Upper lobe of right lung (tissue), 1 donor: ENCODE measurements at regions not wholly inside any gene's neighbourhood (a gene's known extent, or its start where the extent isn't known, plus 50 kb on each side); places are given as distances from the start of the nearest gene placed in this dataset.

Experiments
- ATAC-seq: fragments of 200-7000 bp; cut with Tn5 transposase; one replicate; pipeline ENCODE4 v1.9.1; 2020; ENCODE audit warnings: mild to moderate bottlenecking, moderate library complexity
- DNase-seq: peaks from one replicate; pipeline ENCODE4 v3.0.0-alpha.2; 2020
- H3K27ac ChIP-seq: fragments of 200-600 bp; one replicate; pipeline ENCODE4 v1.8.0; 2022
- H3K27me3 ChIP-seq: fragments of 200-600 bp; one replicate; pipeline ENCODE4 v1.8.0; 2022; ENCODE audit warnings: mild to moderate bottlenecking
- H3K36me3 ChIP-seq: fragments of 200-600 bp; one replicate; pipeline ENCODE4 v1.8.0; 2022
- H3K4me1 ChIP-seq: fragments of 200-600 bp; one replicate; pipeline ENCODE4 v1.8.0; 2022
- H3K4me3 ChIP-seq: fragments of 200-600 bp; one replicate; pipeline ENCODE4 v1.8.0; 2022; ENCODE audit warnings: mild to moderate bottlenecking
- H3K9me3 ChIP-seq: fragments of 200-600 bp; one replicate; pipeline ENCODE4 v1.8.0; 2022
- CTCF ChIP-seq: fragments of 200-600 bp; IDR thresholded peaks from one replicate; pipeline ENCODE4 v1.8.0; 2022; ENCODE audit warnings: antibody characterized with exemption
- intact Hi-C: fragments of 100-400 bp; cut with DNase I; formaldehyde crosslinking; loops from one replicate; pipeline ENCODE4 v1.11.0; 2022
- donor health status: DM: no; HTN: yes; CAD: no; lungs with severe emphysema.

- Histone ChIP-seq H3K4me1 (no peaks in the 10 kb centered on the region), H3K36me3 (no peaks in the 10 kb centered on the region), H3K27me3 (no peaks in the 10 kb centered on the region), H3K4me3 (no peak overlapping the region), H3K9me3 (peaks cover 3% of the 10 kb centered on the region), H3K27ac (no peak overlapping the region)
- no peak for TF ChIP-seq CTCF
- ATAC-seq (no peak), DNase-seq (no peak)
- intact Hi-C loops, result no loop called here
Observed at GRCh38 chr6:121858310-121858709, 422.9 kb downstream of the GJA1 start.

- no peaks in the 10 kb centered on the region for H3K27me3 ChIP-seq
- ATAC-seq (no peak), DNase-seq (no peak)
- no peaks in the 10 kb centered on the region for H3K36me3 ChIP-seq
- intact Hi-C loops, result no loop called here
- H3K9me3 ChIP-seq, result peaks cover 3% of the 10 kb centered on the region
- H3K27ac ChIP-seq, result no peak overlapping the region
- no peak for TF ChIP-seq CTCF
- no peak overlapping the region for H3K4me3 ChIP-seq
- no peaks in the 10 kb centered on the region for H3K4me1 ChIP-seq
Observed at GRCh38 chr6:121858986-121859385, 423.5 kb downstream of the GJA1 start.

GRCh38 chr6:121865811-121866210, 430.4 kb downstream of the GJA1 start:
- intact Hi-C loops, result no loop called here
- Histone ChIP-seq H3K9me3 (peaks cover 3% of the 10 kb centered on the region), H3K36me3 (no peaks in the 10 kb centered on the region), H3K27ac (no peak overlapping the region), H3K4me3 (no peak overlapping the region), H3K4me1 (no peaks in the 10 kb centered on the region), H3K27me3 (no peaks in the 10 kb centered on the region)
- TF ChIP-seq CTCF, result no peak
- DNase-seq (no peak), ATAC-seq (no peak)

GRCh38 chr6:121867095-121867494, 431.6 kb downstream of the GJA1 start:
- Histone ChIP-seq H3K4me3 (no peak overlapping the region), H3K4me1 (no peaks in the 10 kb centered on the region), H3K9me3 (no peaks in the 10 kb centered on the region), H3K27me3 (no peaks in the 10 kb centered on the region), H3K27ac (no peak overlapping the region), H3K36me3 (no peaks in the 10 kb centered on the region)
- TF ChIP-seq CTCF, result no peak
- DNase-seq (no peak), ATAC-seq (no peak)
- intact Hi-C loops, result no loop called here

- intact Hi-C loops, result no loop called here
- ATAC-seq, result no peak
Observed at GRCh38 chr6:121868206-121868605, 432.8 kb downstream of the GJA1 start.

More at GRCh38 chr6:121868206-121868605, 432.8 kb downstream of the GJA1 start:
- H3K27ac ChIP-seq, result no peak overlapping the region
- H3K9me3 ChIP-seq, result no peaks in the 10 kb centered on the region
- H3K27me3 ChIP-seq, result no peaks in the 10 kb centered on the region
- TF ChIP-seq CTCF, result no peak
- H3K4me3 ChIP-seq, result no peak overlapping the region
- no peaks in the 10 kb centered on the region for H3K4me1 ChIP-seq
- no peaks in the 10 kb centered on the region for H3K36me3 ChIP-seq
- no peak for DNase-seq
